GM12892 (cell line): ENCODE measurements at regions not wholly inside any gene's neighbourhood (a gene's known extent, or its start where the extent isn't known, plus 50 kb on each side); places are given as distances from the start of the nearest gene placed in this dataset.

Source experiments
- POLR2A ChIP-seq: IDR thresholded peaks from 2 replicates; pipeline ENCODE4 v1.6.1; 2011; ENCODE audit warnings: low read depth, low read length, control low read depth
- POLR2AphosphoS5 ChIP-seq: IDR thresholded peaks from 2 replicates; pipeline ENCODE4 v1.6.1; 2011; ENCODE audit warnings: low read depth, low read length, control low read depth

GRCh38 chr1:94607398-94607797 is 65.8 kb upstream of the F3 start:
- TF ChIP-seq POLR2A (no peak), POLR2AphosphoS5 (no peak)
